ENCODE measurements at regions not wholly inside any gene's neighbourhood (a gene's known extent, or its start where the extent isn't known, plus 50 kb on each side); places are given as distances from the start of the nearest gene placed in this dataset.

- no peaks in the 10 kb centered on the region for H3K4me1 ChIP-seq (ENCODE audit: control insufficient read depth in 4 of 4, insufficient read depth in 4 of 4, low read length in 3 of 4)
- DNase-seq (ENCODE audit: low spot score): no peak
- no peak overlapping the region for H3K9ac ChIP-seq (ENCODE audit: low read depth in 1 of 2, low read length in 2 of 2)
- no peak overlapping the region for H3K27ac ChIP-seq (ENCODE audit: low read depth in 1 of 2, low read length in 2 of 2)
- no peaks in the 10 kb centered on the region for H3K9me3 ChIP-seq (ENCODE audit: control insufficient read depth in 4 of 4, low read length in 3 of 4)
- no peaks in the 10 kb centered on the region for H3K27me3 ChIP-seq (ENCODE audit: control insufficient read depth in 4 of 4, insufficient read depth in 4 of 4, low read length in 3 of 4)
- no peaks in the 10 kb centered on the region for H3K36me3 ChIP-seq (ENCODE audit: control insufficient read depth in 4 of 4, insufficient read depth in 3 of 4, low read depth in 1 of 4, low read length in 3 of 4)
- TF ChIP-seq MAX (IDR thresholded peaks at IDR 0.05) (no peak), TAF1 (conservative IDR thresholded peaks at IDR 0.05) (no peak), FOXA1 (IDR thresholded peaks at IDR 0.05) (no peak), ZBTB33 (IDR thresholded peaks at IDR 0.05) (no peak), SP1 (IDR thresholded peaks at IDR 0.05) (no peak), HNF4A (conservative IDR thresholded peaks at IDR 0.05) (no peak)
- H3K4me3 ChIP-seq (ENCODE audit: low read depth in 1 of 3, low read length in 3 of 3): no peak overlapping the region
- WGBS: 91% methylated on average over 20 of the region's 20 CpGs
Measured at GRCh38 chr11:70604630-70605467, 206.5 kb downstream of the CTTN start.

DNA sequence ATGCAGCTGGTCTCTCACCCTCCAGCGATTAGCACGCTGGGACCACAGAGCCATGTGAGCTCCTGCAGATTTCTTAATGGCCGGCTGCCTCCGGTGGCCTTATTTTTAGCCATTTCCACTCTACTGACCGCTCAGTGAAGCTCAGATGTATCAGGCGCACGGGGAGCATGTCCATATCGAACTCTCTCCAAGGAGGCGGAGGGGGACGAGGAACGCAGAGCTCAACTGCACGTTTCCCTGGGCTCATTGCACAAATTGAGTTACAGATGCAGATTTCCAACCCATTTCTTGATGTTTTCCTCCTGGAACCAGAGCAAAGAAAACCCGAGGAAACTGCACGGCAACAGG is 207.1 kb downstream of the CTTN start:
- WGBS: 95% methylated on average over 14 of the region's 14 CpGs
- Histone ChIP-seq H3K4me3 (ENCODE audit: low read depth in 1 of 3, low read length in 3 of 3) (no peak overlapping the region), H3K9ac (ENCODE audit: low read depth in 1 of 2, low read length in 2 of 2) (no peak overlapping the region), H3K27ac (ENCODE audit: low read depth in 1 of 2, low read length in 2 of 2) (no peak overlapping the region), H3K27me3 (ENCODE audit: control insufficient read depth in 4 of 4, insufficient read depth in 4 of 4, low read length in 3 of 4) (no peaks in the 10 kb centered on the region), H3K36me3 (ENCODE audit: control insufficient read depth in 4 of 4, insufficient read depth in 3 of 4, low read depth in 1 of 4, low read length in 3 of 4) (no peaks in the 10 kb centered on the region), H3K9me3 (ENCODE audit: control insufficient read depth in 4 of 4, low read length in 3 of 4) (no peaks in the 10 kb centered on the region), H3K4me1 (ENCODE audit: control insufficient read depth in 4 of 4, insufficient read depth in 4 of 4, low read length in 3 of 4) (no peaks in the 10 kb centered on the region)
- no peak for TF ChIP-seq MAX (IDR thresholded peaks at IDR 0.05)
- no peak for TF ChIP-seq CTCF (IDR thresholded peaks at IDR 0.05; ENCODE audit: low read depth, low read length, missing input control)
- TF ChIP-seq SP1 (IDR thresholded peaks at IDR 0.05): no peak
- TF ChIP-seq ATF3 (IDR thresholded peaks at IDR 0.05): no peak
- TF ChIP-seq EGR1 (IDR thresholded peaks at IDR 0.05; ENCODE audit: low read depth in 2 of 2): no peak
- no peak for TF ChIP-seq REST (IDR thresholded peaks at IDR 0.05)
- no peak for TF ChIP-seq ZBTB33 (IDR thresholded peaks at IDR 0.05)
- no peak for TF ChIP-seq JUND (IDR thresholded peaks at IDR 0.05)
- TF ChIP-seq TAF1 (conservative IDR thresholded peaks at IDR 0.05): no peak
- TF ChIP-seq GABPA (IDR thresholded peaks at IDR 0.05 in 1 of 2, conservative IDR thresholded peaks at IDR 0.05 in 1 of 2): no peak
- no peak for TF ChIP-seq NR2F2 (IDR thresholded peaks at IDR 0.05)
- no peak for TF ChIP-seq RXRA (IDR thresholded peaks at IDR 0.05)
- TF ChIP-seq YY1 (IDR thresholded peaks at IDR 0.05): no peak
- DNase-seq (ENCODE audit: low spot score): no peak

All from liver (tissue), 8 donors.